Nephron progenitor cell (in vitro differentiated cells): ENCODE measurements at regions not wholly inside any gene's neighbourhood (a gene's known extent, or its start where the extent isn't known, plus 50 kb on each side); places are given as distances from the start of the nearest gene placed in this dataset.

Experiments used
- DNase-seq: peaks from one replicate; pipeline ENCODE4 v3.0.0; 2021
- H3K27ac Mint-ChIP-seq: 2 replicates; pipeline ENCODE4 v1.8.0; 2021; ENCODE audit warnings: mild to moderate bottlenecking, moderate library complexity, mixed read lengths
- H3K27me3 Mint-ChIP-seq: 2 replicates; pipeline ENCODE4 v1.8.0; 2021; ENCODE audit warnings: mild to moderate bottlenecking, low read depth, mixed read lengths; ENCODE audit not compliant: poor library complexity
- H3K36me3 Mint-ChIP-seq: 2 replicates; pipeline ENCODE4 v1.8.0; 2021; ENCODE audit warnings: low read depth, mixed read lengths
- H3K4me1 Mint-ChIP-seq: 2 replicates; pipeline ENCODE4 v1.8.0; 2021; ENCODE audit warnings: mixed read lengths
- H3K4me3 Mint-ChIP-seq: 2 replicates; pipeline ENCODE4 v1.8.0; 2021; ENCODE audit warnings: mild to moderate bottlenecking, moderate library complexity, mixed read lengths
- H3K9me3 Mint-ChIP-seq: 2 replicates; pipeline ENCODE4 v1.8.0; 2021; ENCODE audit warnings: mild to moderate bottlenecking, moderate library complexity, mixed read lengths
- TF ChIP-seq, protein P1 (sequence below): fragments of 200-600 bp; sonication (generic); IDR thresholded peaks from 2 replicates; pipeline ENCODE4 v1.5.0; 2021; ENCODE audit warnings: antibody characterized with exemption

DNA sequence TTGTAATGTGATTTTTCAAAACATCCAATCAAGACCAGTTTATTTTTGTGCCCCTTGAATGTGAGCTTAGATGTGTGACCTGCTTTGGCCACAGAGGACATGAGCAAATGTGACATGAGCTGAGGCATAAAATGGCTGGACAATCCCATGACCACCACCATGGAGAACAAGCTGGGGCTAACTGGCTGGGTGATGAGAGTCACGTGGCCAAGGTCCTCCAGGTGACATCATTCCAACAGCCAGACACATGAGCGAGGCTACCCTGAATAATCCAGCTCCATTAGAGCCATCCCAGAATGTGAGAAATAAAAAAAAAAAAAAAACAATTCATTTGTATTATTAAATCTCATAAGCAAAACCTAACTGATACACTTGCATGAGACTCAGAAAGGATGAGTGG lies 90.4 kb upstream of the LDB2 start:
- TF ChIP-seq, protein P1, sequence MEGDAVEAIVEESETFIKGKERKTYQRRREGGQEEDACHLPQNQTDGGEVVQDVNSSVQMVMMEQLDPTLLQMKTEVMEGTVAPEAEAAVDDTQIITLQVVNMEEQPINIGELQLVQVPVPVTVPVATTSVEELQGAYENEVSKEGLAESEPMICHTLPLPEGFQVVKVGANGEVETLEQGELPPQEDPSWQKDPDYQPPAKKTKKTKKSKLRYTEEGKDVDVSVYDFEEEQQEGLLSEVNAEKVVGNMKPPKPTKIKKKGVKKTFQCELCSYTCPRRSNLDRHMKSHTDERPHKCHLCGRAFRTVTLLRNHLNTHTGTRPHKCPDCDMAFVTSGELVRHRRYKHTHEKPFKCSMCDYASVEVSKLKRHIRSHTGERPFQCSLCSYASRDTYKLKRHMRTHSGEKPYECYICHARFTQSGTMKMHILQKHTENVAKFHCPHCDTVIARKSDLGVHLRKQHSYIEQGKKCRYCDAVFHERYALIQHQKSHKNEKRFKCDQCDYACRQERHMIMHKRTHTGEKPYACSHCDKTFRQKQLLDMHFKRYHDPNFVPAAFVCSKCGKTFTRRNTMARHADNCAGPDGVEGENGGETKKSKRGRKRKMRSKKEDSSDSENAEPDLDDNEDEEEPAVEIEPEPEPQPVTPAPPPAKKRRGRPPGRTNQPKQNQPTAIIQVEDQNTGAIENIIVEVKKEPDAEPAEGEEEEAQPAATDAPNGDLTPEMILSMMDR, result no peak
- no peak for DNase-seq

DNA sequence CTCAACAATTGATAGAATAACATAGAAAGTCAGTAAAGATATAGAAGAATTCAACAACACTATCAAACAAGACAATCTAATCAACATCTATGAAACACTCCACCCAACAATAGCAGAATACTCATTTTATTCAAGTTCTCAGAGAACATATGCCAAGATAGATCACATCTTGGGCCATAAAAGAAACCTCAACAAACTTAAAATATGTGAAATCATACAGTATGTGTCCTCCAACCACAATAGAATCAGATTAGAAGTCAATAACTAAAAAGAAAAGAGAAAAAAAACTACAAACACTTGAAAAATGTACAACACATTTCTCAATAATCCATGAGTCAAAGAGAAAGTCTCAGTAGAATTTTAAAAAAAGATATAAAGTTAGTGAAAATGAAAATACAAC lies 78.6 kb upstream of the LDB2 start:
- H3K36me3 Mint-ChIP-seq, result no peaks in the 10 kb centered on the region
- no peak overlapping the region for H3K27ac Mint-ChIP-seq
- H3K4me1 Mint-ChIP-seq, result no peaks in the 10 kb centered on the region
- H3K4me3 Mint-ChIP-seq, result no peak overlapping the region
- TF ChIP-seq, protein P1, result no peak
- no peak for DNase-seq
- H3K9me3 Mint-ChIP-seq, result no peaks in the 10 kb centered on the region
- peaks cover 6% of the 10 kb centered on the region for H3K27me3 Mint-ChIP-seq

More for the DNA sequence above, 90.4 kb upstream of the LDB2 start:
- Mint-ChIP-seq H3K27me3 (no peaks in the 10 kb centered on the region), H3K4me3 (no peak overlapping the region), H3K4me1 (peaks cover 38% of the 10 kb centered on the region), H3K27ac (no peak overlapping the region), H3K36me3 (no peaks in the 10 kb centered on the region), H3K9me3 (peaks cover 3% of the 10 kb centered on the region)

DNA sequence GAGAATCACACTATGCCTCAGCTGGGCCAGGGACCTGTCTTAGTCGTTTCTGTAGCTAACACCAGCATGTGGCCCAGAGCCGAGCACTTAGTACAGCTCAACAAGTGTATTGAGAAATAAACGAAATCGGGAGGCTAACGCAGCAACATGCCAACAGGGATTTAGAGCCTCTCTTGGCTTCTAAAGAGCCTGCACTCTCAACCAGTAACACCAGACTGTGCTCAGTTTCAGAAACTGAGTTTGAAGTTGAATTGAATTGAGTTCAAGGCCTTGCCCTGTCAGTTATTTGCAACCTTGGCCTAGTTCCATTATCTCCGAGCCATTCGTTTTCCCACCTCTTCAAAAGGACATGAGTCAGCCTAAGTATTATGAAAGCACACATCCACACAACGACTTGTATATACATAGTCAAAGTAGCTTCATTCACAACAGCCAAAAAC lies 71.3 kb upstream of the LDB2 start:
- H3K4me1 Mint-ChIP-seq, result peaks cover 21% of the 10 kb centered on the region
- peaks cover 4% of the 10 kb centered on the region for H3K27me3 Mint-ChIP-seq
- no peak overlapping the region for H3K4me3 Mint-ChIP-seq
- TF ChIP-seq, protein P1, result no peak
- no peak for DNase-seq
- no peak overlapping the region for H3K27ac Mint-ChIP-seq
- H3K9me3 Mint-ChIP-seq, result no peaks in the 10 kb centered on the region
- no peaks in the 10 kb centered on the region for H3K36me3 Mint-ChIP-seq

DNA sequence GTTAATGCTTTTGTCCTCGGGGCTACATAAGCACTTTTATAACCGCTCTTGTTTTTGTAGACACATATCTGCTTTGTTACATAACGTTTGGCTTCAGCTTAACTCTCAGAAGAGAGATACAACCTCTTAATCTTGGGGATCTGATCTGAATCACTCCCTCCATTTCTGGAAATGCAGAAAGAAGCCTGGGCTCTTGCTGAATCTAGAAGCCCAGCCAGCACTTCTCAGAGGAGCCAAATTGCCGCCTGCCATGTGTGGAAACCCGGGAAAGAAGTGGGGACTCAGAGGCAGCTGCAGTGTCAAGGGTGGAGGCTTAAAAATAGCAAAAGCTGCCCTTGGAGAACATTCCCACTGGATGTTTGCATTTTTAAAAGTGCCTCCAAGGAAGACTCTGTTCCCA lies 69.3 kb upstream of the LDB2 start:
- H3K4me1 Mint-ChIP-seq, result peaks cover 21% of the 10 kb centered on the region
- peak overlapping the region; percentile 78 for H3K27ac Mint-ChIP-seq
- no peak overlapping the region for H3K4me3 Mint-ChIP-seq
- TF ChIP-seq, protein P1, result no peak
- DNase-seq, result no peak
- peaks cover 5% of the 10 kb centered on the region for H3K9me3 Mint-ChIP-seq
- H3K27me3 Mint-ChIP-seq, result peaks cover 4% of the 10 kb centered on the region
- no peaks in the 10 kb centered on the region for H3K36me3 Mint-ChIP-seq

DNA sequence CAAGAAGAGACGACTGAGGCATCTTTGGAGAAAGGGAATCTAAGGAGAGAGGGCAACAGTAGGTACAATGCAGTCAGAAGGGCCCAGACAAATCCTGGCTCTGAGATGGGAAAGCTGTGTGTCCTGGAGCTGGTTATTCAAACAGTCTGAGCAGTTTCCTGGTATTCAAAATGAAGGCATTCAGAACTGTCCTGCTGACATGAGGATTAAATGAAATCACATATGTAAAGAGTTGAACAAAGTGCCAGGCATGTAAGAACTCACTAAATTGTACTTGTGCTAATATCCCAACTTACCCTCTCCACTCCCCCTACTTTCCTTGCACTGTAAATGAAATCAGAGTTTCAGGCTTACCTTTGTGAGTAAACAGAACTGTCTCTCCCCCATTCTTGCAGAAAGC lies 60.9 kb upstream of the LDB2 start:
- Mint-ChIP-seq H3K4me3 (no peak overlapping the region), H3K27me3 (peaks cover 2% of the 10 kb centered on the region), H3K27ac (peak overlapping the region; percentile 89), H3K36me3 (peaks cover 10% of the 10 kb centered on the region), H3K4me1 (peaks cover 7% of the 10 kb centered on the region), H3K9me3 (peaks cover 32% of the 10 kb centered on the region)
- TF ChIP-seq, protein P1, result no peak
- DNase-seq, result no peak

DNA sequence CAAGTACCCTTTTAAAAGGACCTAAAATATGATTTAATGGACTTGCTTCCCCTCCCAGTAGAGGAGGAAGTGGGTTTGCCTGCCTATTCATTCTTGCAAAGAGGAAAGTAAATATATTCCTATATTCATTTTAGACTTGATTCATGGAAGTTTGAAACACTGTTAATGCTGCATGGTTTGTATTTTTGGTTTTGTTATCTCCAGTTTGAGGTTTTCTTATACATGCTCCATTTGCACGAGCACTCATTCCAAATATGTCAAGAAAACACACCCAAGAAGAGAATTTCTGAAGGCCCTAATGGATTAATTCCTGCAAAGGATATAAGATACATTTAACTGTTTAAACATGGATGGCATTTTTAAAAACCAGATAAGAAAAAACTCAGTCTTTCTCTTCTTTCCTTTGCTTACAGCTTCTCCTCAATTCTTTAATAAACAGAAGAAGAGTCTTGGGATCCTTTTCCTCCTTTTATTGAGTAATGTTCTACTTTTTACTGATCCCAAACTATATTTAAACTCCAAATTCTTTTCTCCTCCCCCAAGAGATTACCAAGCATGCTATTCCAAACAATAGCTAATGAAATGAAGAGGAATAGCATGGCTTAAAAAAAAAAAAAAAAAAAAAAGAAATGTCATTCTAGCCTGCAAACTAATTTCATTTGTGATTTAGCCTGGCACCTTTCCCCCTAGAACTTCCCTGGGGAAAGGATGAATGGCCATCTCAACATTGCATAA lies 54.6 kb upstream of the LDB2 start:
- peaks cover 18% of the 10 kb centered on the region for H3K9me3 Mint-ChIP-seq
- peaks cover 3% of the 10 kb centered on the region for H3K27me3 Mint-ChIP-seq
- no peak overlapping the region for H3K27ac Mint-ChIP-seq
- H3K4me3 Mint-ChIP-seq, result no peak overlapping the region
- DNase-seq, result no peak
- TF ChIP-seq, protein P1, result no peak
- peaks cover 7% of the 10 kb centered on the region for H3K4me1 Mint-ChIP-seq
- no peaks in the 10 kb centered on the region for H3K36me3 Mint-ChIP-seq
